Gastroesophageal sphincter (tissue), 3 donors: ENCODE measurements at regions not wholly inside any gene's neighbourhood (a gene's known extent, or its start where the extent isn't known, plus 50 kb on each side); places are given as distances from the start of the nearest gene placed in this dataset.
"Not testable (repeated sequence)": the region's sequence is repeated elsewhere in the genome, so short reads cannot be mapped to it uniquely, and the experiment has no call there.

ENCODE experiments used
- CTCF ChIP-seq, 4 experiments: fragments of 200-600 bp in 2 of 4; fragments of 450-650 bp in 2 of 4; sonication (generic) in 1 of 4; IDR thresholded peaks; one replicate each; pipeline ENCODE4 v1.5.1; 2017 to 2019; ENCODE audit warnings: antibody characterized with exemption in 4 of 4, mild to moderate bottlenecking in 2 of 4, moderate library complexity in 2 of 4
- EP300 ChIP-seq: sonication (generic); formaldehyde crosslinking; IDR thresholded peaks from one replicate; pipeline ENCODE4 v1.6.1; 2017; ENCODE audit warnings: antibody characterized with exemption, mild to moderate bottlenecking
- POLR2A ChIP-seq, 2 donors: fragments of 450-650 bp; IDR thresholded peaks; one replicate each; pipeline ENCODE4 v1.6.1; 2017; ENCODE audit warnings: antibody characterized with exemption in 2 of 2, mild to moderate bottlenecking in 2 of 2, moderate library complexity in 1 of 2
- POLR2AphosphoS5 ChIP-seq: sonication (generic); formaldehyde crosslinking; IDR thresholded peaks from one replicate; pipeline ENCODE4 v1.6.1; 2017; ENCODE audit warnings: antibody characterized with exemption

- TF ChIP-seq CTCF (IDR thresholded peaks at IDR 0.05); EP300; POLR2A (IDR thresholded peaks at IDR 0.05); POLR2AphosphoS5: not testable (repeated sequence)
Measured at GRCh38 chr1:835509-835908, 88.2 kb upstream of the SAMD11 start.
